HepG2 (cell line): ENCODE measurements at regions not wholly inside any gene's neighbourhood (a gene's known extent, or its start where the extent isn't known, plus 50 kb on each side); places are given as distances from the start of the nearest gene placed in this dataset.
A peak's percentile ranks its signal among the peaks of the same experiment; 100 is the strongest.

Source experiments
- ELF3 ChIP-seq: IDR thresholded peaks from 2 replicates; pipeline ENCODE4 v1.6.1; 2016; ENCODE audit warnings: missing genetic modification reagents, missing compliant biosample characterization
- POLR2G ChIP-seq: fragments of 200-400 bp; formaldehyde crosslinking; IDR thresholded peaks from 2 replicates; pipeline ENCODE4 v1.6.1; 2018; ENCODE audit warnings: mild to moderate bottlenecking, low read depth, low read length, moderate library complexity
- SCMH1 ChIP-seq: sonication (generic); formaldehyde crosslinking; IDR thresholded peaks from 2 replicates; pipeline ENCODE4 v1.9.0; 2021; ENCODE audit warnings: missing genetic modification reagents, mild to moderate bottlenecking, borderline replicate concordance
- ZBTB38 ChIP-seq: sonication (generic); formaldehyde crosslinking; IDR thresholded peaks from 2 replicates; pipeline ENCODE4 v1.5.1; 2020; ENCODE audit warnings: mild to moderate bottlenecking, missing genetic modification reagents
- ZFP36L2 ChIP-seq: sonication (generic); formaldehyde crosslinking; IDR thresholded peaks from 2 replicates; pipeline ENCODE4 v1.4.0; 2020; ENCODE audit warnings: missing genetic modification reagents
- ZNF207 ChIP-seq: fragments of 450-650 bp; IDR thresholded peaks from 2 replicates; pipeline ENCODE4 v1.6.1; 2016; ENCODE audit warnings: antibody characterized with exemption, borderline replicate concordance
- ZNF263 ChIP-seq: sonication (generic); formaldehyde crosslinking; IDR thresholded peaks from 2 replicates; pipeline ENCODE4 v1.4.0; 2020; ENCODE audit warnings: missing genetic modification reagents
- ZNF589 ChIP-seq: sonication (generic); formaldehyde crosslinking; conservative IDR thresholded peaks from 2 replicates; pipeline ENCODE4 v1.8.0; 2022; ENCODE audit warnings: mild to moderate bottlenecking, moderate library complexity, missing genetic modification reagents
- ZNF761 ChIP-seq: sonication (generic); formaldehyde crosslinking; conservative IDR thresholded peaks from 2 replicates; pipeline ENCODE4 v1.4.0; 2020; ENCODE audit warnings: mild to moderate bottlenecking, missing genetic modification reagents
- TF ChIP-seq, protein P1 (sequence below): sonication (generic); formaldehyde crosslinking; IDR thresholded peaks from 2 replicates; pipeline ENCODE4 v1.4.0; 2020; ENCODE audit warnings: mild to moderate bottlenecking, missing genetic modification reagents, borderline replicate concordance
- TF ChIP-seq, protein P2 (sequence below): sonication (generic); formaldehyde crosslinking; IDR thresholded peaks from 2 replicates; pipeline ENCODE4 v1.9.0; 2021; ENCODE audit warnings: missing genetic modification reagents, borderline replicate concordance
- TF ChIP-seq, protein P3 (sequence below), 2 experiments: sonication (generic) in 1 of 2; formaldehyde crosslinking in 1 of 2; IDR thresholded peaks; 2 replicates each; pipeline versions ENCODE4 v1.5.1 to v1.6.1; 2011 to 2020; ENCODE audit warnings: borderline replicate concordance in 1 of 2, low read depth in 1 of 2, low read length in 1 of 2, mild to moderate bottlenecking in 1 of 2, missing genetic modification reagents in 1 of 2, moderate library complexity in 1 of 2
- TF ChIP-seq, protein P4 (sequence below), 2 experiments: fragments of 450-650 bp in 1 of 2; sonication (generic) in 1 of 2; formaldehyde crosslinking; IDR thresholded peaks; 2 replicates each; pipeline versions ENCODE4 v1.5.0 to v1.8.0; 2020 to 2022; ENCODE audit warnings: mild to moderate bottlenecking in 1 of 2, missing genetic modification reagents in 1 of 2
- TF ChIP-seq, protein P5 (sequence below): sonication (generic); formaldehyde crosslinking; conservative IDR thresholded peaks from 2 replicates; pipeline ENCODE4 v1.8.0; 2022; ENCODE audit warnings: missing genetic modification reagents

DNA sequence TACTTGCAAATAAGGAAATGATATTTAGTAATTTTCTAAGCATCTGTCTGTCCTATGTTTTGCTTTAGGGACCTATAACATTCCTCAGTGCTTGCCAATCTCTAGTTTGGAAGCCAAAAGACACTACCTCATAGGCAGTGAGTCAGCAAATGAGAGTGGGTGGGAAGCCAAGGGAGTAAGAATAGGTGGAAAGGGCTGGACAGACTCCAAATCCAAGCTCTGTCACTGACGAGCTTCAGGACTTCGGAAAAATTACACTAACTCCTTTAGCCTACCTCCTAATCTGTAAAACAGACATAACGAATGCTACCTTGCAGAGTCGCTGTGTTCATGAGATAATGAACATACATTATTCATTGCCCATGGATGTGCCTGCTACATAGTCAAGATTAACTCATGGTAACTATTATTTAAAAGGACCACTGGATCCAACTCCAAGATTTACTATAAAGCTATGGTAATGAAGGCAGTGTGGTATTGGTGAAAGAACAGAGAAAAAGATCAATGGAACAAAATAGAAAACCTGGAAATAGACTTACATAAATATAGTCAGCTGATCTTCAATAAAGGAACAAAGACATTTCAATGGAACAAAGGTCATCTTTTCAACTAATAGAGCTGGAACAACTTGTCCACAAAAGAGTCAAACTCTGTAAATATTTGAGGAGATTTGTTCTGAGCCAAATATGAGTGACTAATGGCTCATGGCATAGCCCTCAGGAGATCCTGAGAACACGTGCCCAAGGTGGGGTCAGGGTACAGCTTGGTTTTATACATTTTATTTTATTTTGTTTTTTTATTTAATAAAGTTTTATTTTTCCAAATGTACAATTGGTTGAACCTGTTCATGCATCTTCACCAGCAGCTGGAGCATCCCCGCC is 64.1 kb downstream of the FAM50B start (continued):
- TF ChIP-seq, protein P1, sequence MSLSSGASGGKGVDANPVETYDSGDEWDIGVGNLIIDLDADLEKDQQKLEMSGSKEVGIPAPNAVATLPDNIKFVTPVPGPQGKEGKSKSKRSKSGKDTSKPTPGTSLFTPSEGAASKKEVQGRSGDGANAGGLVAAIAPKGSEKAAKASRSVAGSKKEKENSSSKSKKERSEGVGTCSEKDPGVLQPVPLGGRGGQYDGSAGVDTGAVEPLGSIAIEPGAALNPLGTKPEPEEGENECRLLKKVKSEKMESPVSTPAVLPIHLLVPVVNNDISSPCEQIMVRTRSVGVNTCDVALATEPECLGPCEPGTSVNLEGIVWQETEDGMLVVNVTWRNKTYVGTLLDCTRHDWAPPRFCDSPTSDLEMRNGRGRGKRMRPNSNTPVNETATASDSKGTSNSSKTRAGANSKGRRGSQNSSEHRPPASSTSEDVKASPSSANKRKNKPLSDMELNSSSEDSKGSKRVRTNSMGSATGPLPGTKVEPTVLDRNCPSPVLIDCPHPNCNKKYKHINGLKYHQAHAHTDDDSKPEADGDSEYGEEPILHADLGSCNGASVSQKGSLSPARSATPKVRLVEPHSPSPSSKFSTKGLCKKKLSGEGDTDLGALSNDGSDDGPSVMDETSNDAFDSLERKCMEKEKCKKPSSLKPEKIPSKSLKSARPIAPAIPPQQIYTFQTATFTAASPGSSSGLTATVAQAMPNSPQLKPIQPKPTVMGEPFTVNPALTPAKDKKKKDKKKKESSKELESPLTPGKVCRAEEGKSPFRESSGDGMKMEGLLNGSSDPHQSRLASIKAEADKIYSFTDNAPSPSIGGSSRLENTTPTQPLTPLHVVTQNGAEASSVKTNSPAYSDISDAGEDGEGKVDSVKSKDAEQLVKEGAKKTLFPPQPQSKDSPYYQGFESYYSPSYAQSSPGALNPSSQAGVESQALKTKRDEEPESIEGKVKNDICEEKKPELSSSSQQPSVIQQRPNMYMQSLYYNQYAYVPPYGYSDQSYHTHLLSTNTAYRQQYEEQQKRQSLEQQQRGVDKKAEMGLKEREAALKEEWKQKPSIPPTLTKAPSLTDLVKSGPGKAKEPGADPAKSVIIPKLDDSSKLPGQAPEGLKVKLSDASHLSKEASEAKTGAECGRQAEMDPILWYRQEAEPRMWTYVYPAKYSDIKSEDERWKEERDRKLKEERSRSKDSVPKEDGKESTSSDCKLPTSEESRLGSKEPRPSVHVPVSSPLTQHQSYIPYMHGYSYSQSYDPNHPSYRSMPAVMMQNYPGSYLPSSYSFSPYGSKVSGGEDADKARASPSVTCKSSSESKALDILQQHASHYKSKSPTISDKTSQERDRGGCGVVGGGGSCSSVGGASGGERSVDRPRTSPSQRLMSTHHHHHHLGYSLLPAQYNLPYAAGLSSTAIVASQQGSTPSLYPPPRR, result peak; percentile 89
- no peak for TF ChIP-seq ZFP36L2 (CRISPR knock-in tag)
- TF ChIP-seq ZNF207, result no peak
- peak; percentile 85 for TF ChIP-seq ELF3 (CRISPR knock-in tag)
- TF ChIP-seq, protein P2, sequence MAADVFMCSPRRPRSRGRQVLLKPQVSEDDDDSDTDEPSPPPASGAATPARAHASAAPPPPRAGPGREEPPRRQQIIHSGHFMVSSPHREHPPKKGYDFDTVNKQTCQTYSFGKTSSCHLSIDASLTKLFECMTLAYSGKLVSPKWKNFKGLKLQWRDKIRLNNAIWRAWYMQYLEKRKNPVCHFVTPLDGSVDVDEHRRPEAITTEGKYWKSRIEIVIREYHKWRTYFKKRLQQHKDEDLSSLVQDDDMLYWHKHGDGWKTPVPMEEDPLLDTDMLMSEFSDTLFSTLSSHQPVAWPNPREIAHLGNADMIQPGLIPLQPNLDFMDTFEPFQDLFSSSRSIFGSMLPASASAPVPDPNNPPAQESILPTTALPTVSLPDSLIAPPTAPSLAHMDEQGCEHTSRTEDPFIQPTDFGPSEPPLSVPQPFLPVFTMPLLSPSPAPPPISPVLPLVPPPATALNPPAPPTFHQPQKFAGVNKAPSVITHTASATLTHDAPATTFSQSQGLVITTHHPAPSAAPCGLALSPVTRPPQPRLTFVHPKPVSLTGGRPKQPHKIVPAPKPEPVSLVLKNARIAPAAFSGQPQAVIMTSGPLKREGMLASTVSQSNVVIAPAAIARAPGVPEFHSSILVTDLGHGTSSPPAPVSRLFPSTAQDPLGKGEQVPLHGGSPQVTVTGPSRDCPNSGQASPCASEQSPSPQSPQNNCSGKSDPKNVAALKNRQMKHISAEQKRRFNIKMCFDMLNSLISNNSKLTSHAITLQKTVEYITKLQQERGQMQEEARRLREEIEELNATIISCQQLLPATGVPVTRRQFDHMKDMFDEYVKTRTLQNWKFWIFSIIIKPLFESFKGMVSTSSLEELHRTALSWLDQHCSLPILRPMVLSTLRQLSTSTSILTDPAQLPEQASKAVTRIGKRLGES (CRISPR knock-in tag), result peak; percentile 82; the same call in 1 of the 2 replicates
- TF ChIP-seq ZBTB38, result no peak
- no peak for TF ChIP-seq ZNF263 (CRISPR knock-in tag)
- TF ChIP-seq ZNF761, result no peak
- TF ChIP-seq SCMH1 (CRISPR knock-in tag), result no peak
- TF ChIP-seq, protein P3, sequence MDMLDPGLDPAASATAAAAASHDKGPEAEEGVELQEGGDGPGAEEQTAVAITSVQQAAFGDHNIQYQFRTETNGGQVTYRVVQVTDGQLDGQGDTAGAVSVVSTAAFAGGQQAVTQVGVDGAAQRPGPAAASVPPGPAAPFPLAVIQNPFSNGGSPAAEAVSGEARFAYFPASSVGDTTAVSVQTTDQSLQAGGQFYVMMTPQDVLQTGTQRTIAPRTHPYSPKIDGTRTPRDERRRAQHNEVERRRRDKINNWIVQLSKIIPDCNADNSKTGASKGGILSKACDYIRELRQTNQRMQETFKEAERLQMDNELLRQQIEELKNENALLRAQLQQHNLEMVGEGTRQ (IDR thresholded peaks at IDR 0.05; ENCODE audit: low read depth, low read length), result peak; percentile 76
- TF ChIP-seq, protein P3 (CRISPR knock-in tag; IDR thresholded peaks at IDR 0.05; ENCODE audit: borderline replicate concordance), result peak; percentile 83; the same call in 1 of the 2 replicates
- TF ChIP-seq ZNF589 (CRISPR knock-in tag), result no peak
- TF ChIP-seq, protein P4, sequence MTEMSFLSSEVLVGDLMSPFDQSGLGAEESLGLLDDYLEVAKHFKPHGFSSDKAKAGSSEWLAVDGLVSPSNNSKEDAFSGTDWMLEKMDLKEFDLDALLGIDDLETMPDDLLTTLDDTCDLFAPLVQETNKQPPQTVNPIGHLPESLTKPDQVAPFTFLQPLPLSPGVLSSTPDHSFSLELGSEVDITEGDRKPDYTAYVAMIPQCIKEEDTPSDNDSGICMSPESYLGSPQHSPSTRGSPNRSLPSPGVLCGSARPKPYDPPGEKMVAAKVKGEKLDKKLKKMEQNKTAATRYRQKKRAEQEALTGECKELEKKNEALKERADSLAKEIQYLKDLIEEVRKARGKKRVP (CRISPR knock-in tag; IDR thresholded peaks at IDR 0.05), result peak in 1 of 2 experiments; percentile 57; a peak in 2 of 4 replicates
- TF ChIP-seq POLR2G, result peak; percentile 36; the same call in 1 of the 2 replicates
- TF ChIP-seq, protein P5, sequence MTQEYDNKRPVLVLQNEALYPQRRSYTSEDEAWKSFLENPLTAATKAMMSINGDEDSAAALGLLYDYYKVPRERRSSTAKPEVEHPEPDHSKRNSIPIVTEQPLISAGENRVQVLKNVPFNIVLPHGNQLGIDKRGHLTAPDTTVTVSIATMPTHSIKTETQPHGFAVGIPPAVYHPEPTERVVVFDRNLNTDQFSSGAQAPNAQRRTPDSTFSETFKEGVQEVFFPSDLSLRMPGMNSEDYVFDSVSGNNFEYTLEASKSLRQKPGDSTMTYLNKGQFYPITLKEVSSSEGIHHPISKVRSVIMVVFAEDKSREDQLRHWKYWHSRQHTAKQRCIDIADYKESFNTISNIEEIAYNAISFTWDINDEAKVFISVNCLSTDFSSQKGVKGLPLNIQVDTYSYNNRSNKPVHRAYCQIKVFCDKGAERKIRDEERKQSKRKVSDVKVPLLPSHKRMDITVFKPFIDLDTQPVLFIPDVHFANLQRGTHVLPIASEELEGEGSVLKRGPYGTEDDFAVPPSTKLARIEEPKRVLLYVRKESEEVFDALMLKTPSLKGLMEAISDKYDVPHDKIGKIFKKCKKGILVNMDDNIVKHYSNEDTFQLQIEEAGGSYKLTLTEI (CRISPR knock-in tag), result no peak
